ENCODE measurements at regions not wholly inside any gene's neighbourhood (a gene's known extent, or its start where the extent isn't known, plus 50 kb on each side); places are given as distances from the start of the nearest gene placed in this dataset.

- TF ChIP-seq CTCF (IDR thresholded peaks at IDR 0.05) (no peak), EZH2phosphoT487 (IDR thresholded peaks at IDR 0.05) (no peak)
Observed at GRCh38 chr7:56537477-56537876, 421.3 kb upstream of the NUPR2 start.
